ENCODE measurements at regions not wholly inside any gene's neighbourhood (a gene's known extent, or its start where the extent isn't known, plus 50 kb on each side); places are given as distances from the start of the nearest gene placed in this dataset.

DNA sequence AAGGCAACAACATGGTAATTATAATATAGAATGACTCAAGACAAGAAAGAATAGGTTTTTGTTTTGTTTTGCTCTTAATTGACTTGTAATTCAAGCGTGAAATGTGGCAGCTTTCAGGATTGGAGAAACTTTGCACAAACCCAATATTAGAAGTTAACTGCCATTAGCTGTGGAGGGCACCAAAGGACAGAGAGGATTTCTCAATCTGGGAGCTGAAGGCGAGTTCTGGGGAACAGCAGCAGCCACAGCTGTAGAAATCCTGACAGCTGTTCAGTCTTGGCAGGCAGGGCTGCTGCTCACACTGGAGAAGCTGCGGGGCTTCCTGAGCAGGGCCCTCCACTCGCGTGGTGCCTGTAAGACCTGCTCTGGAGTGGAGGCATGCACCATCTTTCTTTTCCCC lies 182.2 kb upstream of the IL12A start:
- no peak overlapping the region for H3K4me3 Mint-ChIP-seq (ENCODE audit: unreplicated experiment)
- H3K9me3 Mint-ChIP-seq (ENCODE audit: unreplicated experiment): no peaks in the 10 kb centered on the region
- no peaks in the 10 kb centered on the region for H3K27me3 Mint-ChIP-seq (ENCODE audit: unreplicated experiment)
- H3K27ac Mint-ChIP-seq (ENCODE audit: unreplicated experiment): no peak overlapping the region
- no peaks in the 10 kb centered on the region for H3K36me3 Mint-ChIP-seq (ENCODE audit: unreplicated experiment)
- H3K4me1 Mint-ChIP-seq (ENCODE audit: unreplicated experiment): peaks cover 26% of the 10 kb centered on the region
- no peak for DNase-seq (ENCODE audit: extremely low spot score, unreplicated experiment)
- TF ChIP-seq, protein P1, sequence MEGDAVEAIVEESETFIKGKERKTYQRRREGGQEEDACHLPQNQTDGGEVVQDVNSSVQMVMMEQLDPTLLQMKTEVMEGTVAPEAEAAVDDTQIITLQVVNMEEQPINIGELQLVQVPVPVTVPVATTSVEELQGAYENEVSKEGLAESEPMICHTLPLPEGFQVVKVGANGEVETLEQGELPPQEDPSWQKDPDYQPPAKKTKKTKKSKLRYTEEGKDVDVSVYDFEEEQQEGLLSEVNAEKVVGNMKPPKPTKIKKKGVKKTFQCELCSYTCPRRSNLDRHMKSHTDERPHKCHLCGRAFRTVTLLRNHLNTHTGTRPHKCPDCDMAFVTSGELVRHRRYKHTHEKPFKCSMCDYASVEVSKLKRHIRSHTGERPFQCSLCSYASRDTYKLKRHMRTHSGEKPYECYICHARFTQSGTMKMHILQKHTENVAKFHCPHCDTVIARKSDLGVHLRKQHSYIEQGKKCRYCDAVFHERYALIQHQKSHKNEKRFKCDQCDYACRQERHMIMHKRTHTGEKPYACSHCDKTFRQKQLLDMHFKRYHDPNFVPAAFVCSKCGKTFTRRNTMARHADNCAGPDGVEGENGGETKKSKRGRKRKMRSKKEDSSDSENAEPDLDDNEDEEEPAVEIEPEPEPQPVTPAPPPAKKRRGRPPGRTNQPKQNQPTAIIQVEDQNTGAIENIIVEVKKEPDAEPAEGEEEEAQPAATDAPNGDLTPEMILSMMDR (IDR thresholded peaks at IDR 0.05): no peak

DNA sequence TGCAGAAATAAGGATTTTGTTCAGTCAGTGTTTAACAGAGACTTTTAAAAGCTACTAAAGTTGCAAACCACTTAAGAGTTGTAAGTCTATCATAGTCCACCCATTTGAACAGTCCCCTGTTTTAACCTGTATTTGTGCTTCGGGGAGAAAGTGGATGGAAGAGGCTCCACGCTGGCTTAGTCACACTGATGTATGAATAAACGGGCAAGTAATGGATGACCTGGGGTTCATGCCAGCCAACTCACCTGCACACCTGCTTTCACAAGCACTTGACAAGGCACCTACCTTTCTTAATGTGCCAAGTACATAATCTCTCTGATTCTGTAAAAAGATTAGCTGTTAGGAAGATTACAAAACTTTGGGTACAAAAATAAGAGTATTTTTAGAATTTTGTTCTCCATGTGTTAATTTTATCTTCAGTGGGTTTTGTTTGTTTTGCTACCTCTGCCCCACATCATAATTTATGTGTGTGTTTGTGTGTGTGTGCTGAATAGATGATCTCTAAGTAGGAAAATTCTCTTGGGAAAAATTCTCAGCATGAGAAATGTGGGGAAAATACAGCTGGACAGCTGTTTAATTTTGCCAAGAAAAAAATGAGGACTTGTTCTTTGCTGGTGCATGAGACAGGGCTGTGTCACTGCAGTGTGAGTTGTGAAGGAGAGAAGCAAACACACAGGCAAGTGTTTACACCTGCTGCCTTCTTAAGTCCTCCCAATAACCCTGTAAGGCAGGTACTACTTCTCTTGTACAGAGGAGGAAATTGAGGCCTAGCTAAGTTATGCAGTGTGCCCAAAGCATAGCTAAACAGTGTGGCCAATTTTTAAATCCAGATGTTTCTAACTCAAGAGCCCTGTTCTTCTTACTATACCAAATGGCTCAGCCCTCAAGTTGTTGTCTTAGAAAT lies 181.2 kb upstream of the IL12A start:
- no peaks in the 10 kb centered on the region for H3K36me3 Mint-ChIP-seq (ENCODE audit: unreplicated experiment)
- H3K4me3 Mint-ChIP-seq (ENCODE audit: unreplicated experiment): no peak overlapping the region
- no peaks in the 10 kb centered on the region for H3K27me3 Mint-ChIP-seq (ENCODE audit: unreplicated experiment)
- no peak overlapping the region for H3K27ac Mint-ChIP-seq (ENCODE audit: unreplicated experiment)
- TF ChIP-seq, protein P1 (IDR thresholded peaks at IDR 0.05): no peak
- DNase-seq (ENCODE audit: extremely low spot score, unreplicated experiment): no peak
- H3K9me3 Mint-ChIP-seq (ENCODE audit: unreplicated experiment): no peaks in the 10 kb centered on the region
- peaks cover 23% of the 10 kb centered on the region for H3K4me1 Mint-ChIP-seq (ENCODE audit: unreplicated experiment)

DNA sequence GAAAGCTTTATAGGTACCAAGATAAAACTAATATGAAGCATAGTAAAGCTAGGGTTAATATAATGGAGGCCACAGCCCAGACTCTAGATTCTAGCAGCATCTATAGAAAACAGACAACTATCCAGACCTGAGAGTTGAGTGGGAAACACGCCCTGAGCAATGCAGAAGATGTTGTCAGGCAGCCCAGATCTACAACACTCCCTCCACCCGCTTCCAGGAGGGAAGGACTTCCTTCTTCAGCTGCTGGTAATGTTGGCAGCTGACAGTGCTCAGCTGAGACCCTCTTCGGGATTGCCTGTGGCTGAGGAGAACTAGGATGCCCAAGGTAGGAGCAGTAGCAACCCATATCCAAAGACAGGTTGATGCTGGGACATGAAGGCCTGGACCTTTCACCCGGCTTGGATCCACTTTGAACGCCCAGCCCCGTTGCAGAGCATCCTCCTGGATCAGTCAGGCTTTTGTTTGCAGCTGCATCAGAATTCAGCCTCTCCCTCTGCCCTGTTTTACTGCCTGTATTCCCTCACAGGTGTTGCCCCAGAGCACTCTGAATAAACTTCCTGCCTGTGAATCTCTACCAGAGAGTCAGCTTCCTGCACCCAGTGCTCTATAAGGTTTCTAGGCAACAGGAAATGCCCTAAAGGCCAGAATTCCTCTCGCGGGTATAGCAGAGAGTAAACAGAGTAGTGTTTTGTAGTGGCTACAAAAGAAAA lies 174.7 kb upstream of the IL12A start:
- H3K4me3 Mint-ChIP-seq (ENCODE audit: unreplicated experiment): no peak overlapping the region
- H3K27me3 Mint-ChIP-seq (ENCODE audit: unreplicated experiment): no peaks in the 10 kb centered on the region
- H3K4me1 Mint-ChIP-seq (ENCODE audit: unreplicated experiment): peaks cover 23% of the 10 kb centered on the region
- no peaks in the 10 kb centered on the region for H3K9me3 Mint-ChIP-seq (ENCODE audit: unreplicated experiment)
- no peak for DNase-seq (ENCODE audit: extremely low spot score, unreplicated experiment)
- TF ChIP-seq, protein P1 (IDR thresholded peaks at IDR 0.05): no peak
- H3K36me3 Mint-ChIP-seq (ENCODE audit: unreplicated experiment): no peaks in the 10 kb centered on the region
- H3K27ac Mint-ChIP-seq (ENCODE audit: unreplicated experiment): peak overlapping the region; percentile 78

DNA sequence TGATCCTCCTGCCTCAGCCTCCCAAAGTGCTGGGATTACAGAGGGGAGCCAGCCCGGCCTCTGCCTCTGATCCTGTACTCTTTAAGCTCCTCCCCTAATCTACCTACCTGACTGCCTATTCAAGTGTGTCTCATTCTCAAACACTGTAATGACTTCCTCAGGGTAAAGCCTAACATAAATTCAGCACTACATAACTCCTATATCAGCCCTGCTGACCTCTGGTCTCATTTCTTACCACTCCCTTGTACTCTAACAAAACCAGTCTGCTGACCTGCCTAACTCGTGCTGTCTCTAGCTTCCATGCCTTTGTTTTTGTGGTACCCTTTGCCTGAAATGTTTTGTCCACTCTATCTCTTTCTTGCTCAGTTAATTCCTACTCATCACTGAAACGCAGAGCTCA lies 172.1 kb upstream of the IL12A start:
- Mint-ChIP-seq H3K27ac (ENCODE audit: unreplicated experiment) (no peak overlapping the region), H3K9me3 (ENCODE audit: unreplicated experiment) (no peaks in the 10 kb centered on the region), H3K4me1 (ENCODE audit: unreplicated experiment) (peaks cover 35% of the 10 kb centered on the region), H3K27me3 (ENCODE audit: unreplicated experiment) (no peaks in the 10 kb centered on the region), H3K4me3 (ENCODE audit: unreplicated experiment) (no peak overlapping the region), H3K36me3 (ENCODE audit: unreplicated experiment) (no peaks in the 10 kb centered on the region)
- DNase-seq (ENCODE audit: extremely low spot score, unreplicated experiment): no peak
- TF ChIP-seq, protein P1 (IDR thresholded peaks at IDR 0.05): no peak

DNA sequence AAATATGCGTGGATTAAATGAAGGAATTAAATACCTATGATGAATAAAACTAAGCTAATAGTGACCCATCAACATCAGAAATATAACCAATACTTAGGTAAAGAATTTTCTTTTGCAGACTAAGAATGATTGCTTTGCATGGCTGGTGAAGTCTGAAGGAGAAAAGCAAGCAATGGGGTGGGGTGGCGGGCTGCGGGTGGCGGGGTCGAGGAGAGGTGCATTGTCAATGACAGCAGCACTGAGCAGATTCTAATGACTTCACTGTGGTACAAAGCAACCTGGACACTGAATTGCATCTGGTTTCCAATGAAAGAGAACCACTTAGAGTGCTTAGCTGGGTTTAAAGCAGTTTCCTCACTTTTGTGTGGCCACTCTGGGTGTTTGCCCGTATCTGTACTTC lies 171.5 kb upstream of the IL12A start:
- Mint-ChIP-seq H3K27me3 (ENCODE audit: unreplicated experiment) (no peaks in the 10 kb centered on the region), H3K9me3 (ENCODE audit: unreplicated experiment) (no peaks in the 10 kb centered on the region), H3K4me3 (ENCODE audit: unreplicated experiment) (no peak overlapping the region), H3K36me3 (ENCODE audit: unreplicated experiment) (no peaks in the 10 kb centered on the region), H3K4me1 (ENCODE audit: unreplicated experiment) (peaks cover 35% of the 10 kb centered on the region), H3K27ac (ENCODE audit: unreplicated experiment) (no peak overlapping the region)
- DNase-seq (ENCODE audit: extremely low spot score, unreplicated experiment): no peak
- TF ChIP-seq, protein P1 (IDR thresholded peaks at IDR 0.05): no peak
